Keratinocyte (primary cell): ENCODE measurements at regions not wholly inside any gene's neighbourhood (a gene's known extent, or its start where the extent isn't known, plus 50 kb on each side); places are given as distances from the start of the nearest gene placed in this dataset.

Experiments used
- DNase-seq: peaks from one replicate; pipeline ENCODE4 v3.0.0-alpha.2; 2011; ENCODE audit warnings: low read depth, missing footprints, low spot score
- FAIRE-seq: peaks from 2 replicates; lab custom pipeline; 2011; peaks lifted over from hg19 to GRCh38; lab: Jason Lieb, UNC
- H2AFZ ChIP-seq: 2 replicates; pipeline ENCODE4 v1.6.0; 2012; ENCODE audit warnings: low read length, control low read depth, inconsistent platforms; ENCODE audit not compliant: control insufficient read depth
- H3K27ac ChIP-seq: 2 replicates; pipeline ENCODE4 v1.5.1; 2011; ENCODE audit warnings: low read length; ENCODE audit not compliant: control insufficient read depth, insufficient read depth
- H3K27me3 ChIP-seq: 3 replicates; pipeline ENCODE4 v1.6.0; 2011; ENCODE audit warnings: low read length; ENCODE audit not compliant: control insufficient read depth, insufficient read depth; ENCODE audit errors: extremely low read depth
- H3K36me3 ChIP-seq, 2 experiments: 2 replicates in 1 of 2; 3 replicates in 1 of 2; pipeline ENCODE4 v1.5.1; 2011; ENCODE audit warnings: low read length in 2 of 2, mild to moderate bottlenecking in 1 of 2; ENCODE audit not compliant: control insufficient read depth in 2 of 2, insufficient read depth in 2 of 2; ENCODE audit errors: extremely low read depth in 1 of 2
- H3K4me1 ChIP-seq: 3 replicates; pipeline ENCODE4 v1.5.1; 2011; ENCODE audit warnings: low read length; ENCODE audit not compliant: control insufficient read depth, insufficient read depth; ENCODE audit errors: extremely low read depth
- H3K4me2 ChIP-seq: 3 replicates; pipeline ENCODE4 v1.6.0; 2011; ENCODE audit warnings: low read depth, low read length; ENCODE audit not compliant: control insufficient read depth, insufficient read depth; ENCODE audit errors: extremely low read depth
- H3K4me3 ChIP-seq, 3 experiments: fragments of 200-600 bp in 1 of 3; sonication (generic) in 1 of 3; 2 replicates in 2 of 3; 3 replicates in 1 of 3; pipeline ENCODE4 v1.5.1; 2011 to 2016; ENCODE audit warnings: low read length in 3 of 3, mild to moderate bottlenecking in 3 of 3, control low read depth in 2 of 3, inconsistent platforms in 1 of 3, low read depth in 1 of 3, mixed read lengths in 1 of 3, mixed run types in 1 of 3, moderate library complexity in 1 of 3; ENCODE audit not compliant: control insufficient read depth in 2 of 3, insufficient read depth in 2 of 3; ENCODE audit errors: extremely low read depth in 1 of 3
- H3K79me2 ChIP-seq: 2 replicates; pipeline ENCODE4 v1.6.0; 2012; ENCODE audit warnings: low read length; ENCODE audit not compliant: control insufficient read depth, insufficient read depth
- H3K9ac ChIP-seq: 3 replicates; pipeline ENCODE4 v1.6.0; 2011; ENCODE audit warnings: low read length; ENCODE audit not compliant: control insufficient read depth, insufficient read depth; ENCODE audit errors: extremely low read depth
- H3K9me1 ChIP-seq: 3 replicates; pipeline ENCODE4 v1.6.0; 2011; ENCODE audit warnings: low read length; ENCODE audit not compliant: control insufficient read depth, insufficient read depth; ENCODE audit errors: extremely low read depth
- H3K9me3 ChIP-seq: 2 replicates; pipeline ENCODE4 v1.5.1; 2012; ENCODE audit warnings: low read depth, low read length; ENCODE audit not compliant: control insufficient read depth
- H4K20me1 ChIP-seq: 3 replicates; pipeline ENCODE4 v1.6.0; 2011; ENCODE audit warnings: low read length; ENCODE audit not compliant: control insufficient read depth, insufficient read depth; ENCODE audit errors: extremely low read depth
- EZH2 ChIP-seq: IDR thresholded peaks from one replicate; pipeline ENCODE4 v1.6.1; 2012; ENCODE audit warnings: inconsistent platforms, mild to moderate bottlenecking, low read length, moderate library complexity
- dilution Hi-C: fragments of 300-500 bp; cut with MboI; formaldehyde crosslinking; loops from one replicate; pipeline ENCODE4 v1.7.0; 2020; ENCODE audit warnings: low sequenced_read_pairs; ENCODE audit not compliant: extremely low pct_ligation_motif_present
- TF ChIP-seq, protein P1 (sequence below), 3 experiments: IDR thresholded peaks in 1 of 3; conservative IDR thresholded peaks in 1 of 3; optimal IDR thresholded peaks in 1 of 3; 2 replicates in 2 of 3; 3 replicates in 1 of 3; pipeline versions ENCODE3 to v1.5.1; 2011; ENCODE audit warnings: low read length in 3 of 3, mild to moderate bottlenecking in 3 of 3, moderate library complexity in 2 of 3, control low read depth in 1 of 3, inconsistent platforms in 1 of 3; ENCODE audit not compliant: insufficient read depth in 2 of 3; ENCODE audit errors: extremely low read depth in 1 of 3

DNA sequence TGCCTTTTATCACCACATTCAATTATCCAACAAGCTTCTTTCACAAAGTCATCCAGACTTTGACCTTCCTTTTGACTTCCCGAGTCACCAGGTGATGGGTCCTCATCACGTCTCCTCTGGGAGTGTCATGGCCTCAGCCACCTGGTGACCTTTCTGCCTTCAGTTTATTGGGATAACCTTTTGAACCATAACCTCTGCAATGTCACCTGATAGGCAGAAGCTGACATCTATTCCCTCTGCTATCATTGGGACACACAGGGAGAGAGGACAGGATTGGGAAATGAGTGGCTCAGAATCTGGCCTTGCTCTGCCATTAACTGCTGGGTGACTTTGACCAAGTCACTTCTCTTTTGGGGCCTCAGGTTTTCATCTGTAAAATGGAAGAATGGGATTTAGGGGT lies 388.7 kb downstream of the NUAK1 start:
- Histone ChIP-seq H3K36me3 (no peaks in the 10 kb centered on the region), H3K4me2 (no peak overlapping the region), H3K9ac (no peak overlapping the region), H3K79me2 (no peaks in the 10 kb centered on the region), H3K9me3 (no peaks in the 10 kb centered on the region), H4K20me1 (no peaks in the 10 kb centered on the region), H3K27me3 (no peaks in the 10 kb centered on the region), H3K27ac (no peak overlapping the region), H2AFZ (no peak overlapping the region), H3K9me1 (no peaks in the 10 kb centered on the region), H3K4me3 (no peak overlapping the region), H3K4me1 (no peaks in the 10 kb centered on the region)
- FAIRE-seq (no peak), DNase-seq (no peak)
- TF ChIP-seq EZH2, result no peak
- TF ChIP-seq, protein P1, sequence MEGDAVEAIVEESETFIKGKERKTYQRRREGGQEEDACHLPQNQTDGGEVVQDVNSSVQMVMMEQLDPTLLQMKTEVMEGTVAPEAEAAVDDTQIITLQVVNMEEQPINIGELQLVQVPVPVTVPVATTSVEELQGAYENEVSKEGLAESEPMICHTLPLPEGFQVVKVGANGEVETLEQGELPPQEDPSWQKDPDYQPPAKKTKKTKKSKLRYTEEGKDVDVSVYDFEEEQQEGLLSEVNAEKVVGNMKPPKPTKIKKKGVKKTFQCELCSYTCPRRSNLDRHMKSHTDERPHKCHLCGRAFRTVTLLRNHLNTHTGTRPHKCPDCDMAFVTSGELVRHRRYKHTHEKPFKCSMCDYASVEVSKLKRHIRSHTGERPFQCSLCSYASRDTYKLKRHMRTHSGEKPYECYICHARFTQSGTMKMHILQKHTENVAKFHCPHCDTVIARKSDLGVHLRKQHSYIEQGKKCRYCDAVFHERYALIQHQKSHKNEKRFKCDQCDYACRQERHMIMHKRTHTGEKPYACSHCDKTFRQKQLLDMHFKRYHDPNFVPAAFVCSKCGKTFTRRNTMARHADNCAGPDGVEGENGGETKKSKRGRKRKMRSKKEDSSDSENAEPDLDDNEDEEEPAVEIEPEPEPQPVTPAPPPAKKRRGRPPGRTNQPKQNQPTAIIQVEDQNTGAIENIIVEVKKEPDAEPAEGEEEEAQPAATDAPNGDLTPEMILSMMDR (optimal IDR thresholded peaks at IDR 0.05 in 1 of 3, IDR thresholded peaks at IDR 0.05 in 1 of 3, conservative IDR thresholded peaks at IDR 0.05 in 1 of 3; ENCODE audit: extremely low read depth in 1 of 3, insufficient read depth in 2 of 3, low read length in 3 of 3), result no peak
- dilution Hi-C loops, result no loop called here

DNA sequence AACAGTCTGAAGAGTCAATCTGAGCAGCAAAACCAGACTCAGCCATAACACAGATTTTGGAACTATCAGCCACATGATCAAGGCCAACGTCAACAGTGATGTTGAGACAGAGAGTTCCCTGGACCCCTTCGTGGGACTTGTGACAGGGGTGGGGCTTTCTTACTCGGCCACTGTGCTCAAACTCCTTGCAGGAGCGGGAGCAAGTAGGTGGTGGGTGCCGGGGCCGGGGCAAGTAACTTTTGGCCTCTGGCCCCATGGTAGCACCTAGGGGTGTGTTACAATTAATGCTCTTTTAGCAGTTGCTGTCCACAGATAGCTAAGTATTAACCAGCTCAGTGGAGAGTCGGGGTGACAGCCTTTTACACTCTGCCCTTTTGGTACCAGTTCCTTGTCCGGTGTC lies 384.4 kb downstream of the NUAK1 start:
- Histone ChIP-seq H3K27ac (no peak overlapping the region), H3K4me3 (no peak overlapping the region), H3K9me3 (no peaks in the 10 kb centered on the region), H4K20me1 (no peaks in the 10 kb centered on the region), H3K36me3 (no peaks in the 10 kb centered on the region), H3K4me2 (no peak overlapping the region), H3K9me1 (no peaks in the 10 kb centered on the region), H3K79me2 (no peaks in the 10 kb centered on the region), H3K4me1 (no peaks in the 10 kb centered on the region), H3K27me3 (no peaks in the 10 kb centered on the region), H2AFZ (no peak overlapping the region), H3K9ac (no peak overlapping the region)
- no peak for DNase-seq
- no peak for FAIRE-seq
- TF ChIP-seq, protein P1 (optimal IDR thresholded peaks at IDR 0.05 in 1 of 3, IDR thresholded peaks at IDR 0.05 in 1 of 3, conservative IDR thresholded peaks at IDR 0.05 in 1 of 3; ENCODE audit: extremely low read depth in 1 of 3, insufficient read depth in 2 of 3, low read length in 3 of 3), result no peak
- TF ChIP-seq EZH2, result no peak
- dilution Hi-C loops, result no loop called here
